GM19463 (cell line): ENCODE measurements at regions not wholly inside any gene's neighbourhood (a gene's known extent, or its start where the extent isn't known, plus 50 kb on each side); places are given as distances from the start of the nearest gene placed in this dataset.

Source experiments
- ATAC-seq: cut with Tn5 transposase; IDR thresholded peaks from one replicate; pipeline ENCODE4 v1.9.1; 2021; ENCODE audit warnings: mild to moderate bottlenecking, moderate library complexity; ENCODE audit not compliant: unreplicated experiment

- no peak for ATAC-seq
Observed at GRCh38 chr14:104290058-104290667, 151.8 kb downstream of the KIF26A start.

GRCh38 chr14:104290756-104291122, 152.4 kb downstream of the KIF26A start:
- no peak for ATAC-seq

DNA sequence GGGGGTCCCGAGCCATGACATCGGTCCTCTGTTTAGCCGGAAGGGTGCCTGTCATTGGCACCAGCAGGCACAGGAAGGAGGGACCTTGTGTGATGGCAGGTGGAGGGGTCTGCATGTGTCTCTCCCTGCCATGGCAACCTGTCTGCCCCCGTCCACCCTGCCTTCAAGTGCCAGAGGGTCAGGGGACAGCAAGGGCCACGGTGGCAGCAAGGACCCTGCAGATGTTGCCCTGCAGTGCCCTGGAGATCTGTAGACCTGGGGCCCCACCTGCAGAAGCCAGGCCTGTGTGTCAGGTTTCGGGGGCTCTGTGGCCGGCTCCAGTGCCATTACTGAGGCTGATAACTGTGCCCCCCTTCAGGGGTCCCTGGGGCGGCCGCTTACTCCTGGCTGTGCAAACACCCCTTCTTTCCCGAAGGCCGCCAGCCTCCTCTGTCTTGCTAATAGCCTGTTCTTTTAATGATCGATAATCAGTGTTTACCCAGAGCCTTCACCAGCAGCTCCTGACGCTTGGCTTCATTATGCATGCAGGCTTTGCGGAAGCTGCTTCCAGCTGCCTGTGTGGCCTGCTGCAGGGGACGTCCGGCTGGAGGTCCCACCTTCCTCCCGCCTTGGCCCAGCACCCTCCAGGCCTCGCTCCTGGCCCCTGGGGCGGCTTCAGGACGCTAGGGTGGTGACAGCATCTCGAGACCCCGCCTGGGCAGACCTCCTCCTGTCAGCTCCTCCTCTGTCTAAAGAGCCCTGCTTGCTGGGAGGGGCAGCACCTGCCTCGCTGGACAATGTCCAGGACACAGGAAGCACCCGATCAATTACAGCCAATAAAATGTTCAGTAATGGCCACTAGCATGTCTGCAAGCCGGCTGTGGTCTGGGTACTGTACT, 153.0 kb downstream of the KIF26A start:
- no peak for ATAC-seq

DNA sequence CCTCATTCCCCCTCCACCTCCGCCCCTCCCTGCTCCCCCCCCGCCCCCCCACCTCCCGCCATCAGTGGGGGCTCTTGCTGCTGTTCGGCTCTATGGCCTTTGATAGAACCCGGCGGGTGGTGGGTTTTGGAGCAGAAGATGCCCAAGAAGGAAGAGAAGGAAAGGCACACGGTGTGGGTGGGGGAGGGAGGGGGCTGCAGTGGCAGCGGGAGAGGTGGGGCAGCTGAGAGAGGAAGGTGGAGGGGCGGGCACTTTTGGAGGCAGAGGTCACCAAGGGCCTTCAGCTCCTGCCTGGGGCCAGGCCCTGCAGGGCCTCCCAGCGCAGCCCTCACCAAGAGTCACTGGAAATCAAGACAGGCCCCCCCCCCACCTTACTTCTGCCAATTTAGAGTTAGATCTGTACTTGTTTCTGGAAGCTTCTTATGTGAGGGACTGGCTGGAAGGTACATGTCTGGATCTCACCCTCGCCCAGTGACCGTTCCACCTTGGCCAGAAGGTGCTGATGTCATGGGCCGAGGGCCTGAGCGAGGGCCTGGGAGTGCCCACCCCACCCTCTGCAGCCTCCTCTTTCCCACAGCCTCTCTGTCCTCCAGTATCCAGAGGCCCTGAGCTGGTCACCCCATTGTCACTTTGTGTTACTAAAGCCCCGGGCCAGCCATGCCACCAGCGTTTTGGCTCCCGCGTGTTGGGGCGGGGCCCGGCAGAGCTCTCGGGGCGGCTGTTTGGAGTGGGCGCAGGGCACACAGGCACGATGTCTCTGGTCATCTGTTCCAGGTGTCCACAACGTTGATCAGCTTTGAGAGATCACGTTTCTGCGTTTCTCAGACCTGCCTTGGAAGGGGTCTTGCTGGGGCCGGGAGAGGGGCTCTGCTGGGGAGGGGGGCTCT, 153.9 kb downstream of the KIF26A start:
- no peak for ATAC-seq

DNA sequence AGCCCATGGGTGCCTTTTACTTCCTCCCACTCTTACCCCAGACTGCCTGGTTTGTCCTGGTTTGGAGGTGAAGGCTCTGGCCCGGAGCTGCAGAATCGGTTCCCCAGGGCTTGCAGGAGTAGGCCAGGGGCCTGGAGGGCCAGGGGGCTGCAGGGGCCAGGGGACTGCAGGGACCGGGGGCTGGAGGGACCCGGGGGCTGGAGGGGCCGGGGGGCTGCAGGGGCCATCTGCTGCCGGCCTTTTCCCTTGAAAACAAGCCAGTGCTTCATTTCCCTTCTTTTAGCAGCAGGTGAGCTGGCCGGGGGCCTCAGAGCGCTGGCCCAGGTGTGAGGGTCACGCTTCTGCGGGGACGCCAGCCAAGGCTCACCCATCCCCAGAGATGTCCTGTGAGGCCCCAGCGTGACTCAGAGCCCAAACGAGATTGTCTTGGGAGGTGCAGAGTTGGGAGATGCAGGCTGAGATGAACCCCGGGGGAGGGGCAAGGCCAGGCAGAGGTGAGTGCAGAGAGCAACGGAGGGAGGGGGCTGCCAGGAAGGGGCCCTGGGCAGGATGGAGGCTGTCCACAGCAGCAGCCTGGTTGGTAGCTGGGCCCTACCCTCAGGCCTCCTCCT, 154.9 kb downstream of the KIF26A start:
- no peak for ATAC-seq

DNA sequence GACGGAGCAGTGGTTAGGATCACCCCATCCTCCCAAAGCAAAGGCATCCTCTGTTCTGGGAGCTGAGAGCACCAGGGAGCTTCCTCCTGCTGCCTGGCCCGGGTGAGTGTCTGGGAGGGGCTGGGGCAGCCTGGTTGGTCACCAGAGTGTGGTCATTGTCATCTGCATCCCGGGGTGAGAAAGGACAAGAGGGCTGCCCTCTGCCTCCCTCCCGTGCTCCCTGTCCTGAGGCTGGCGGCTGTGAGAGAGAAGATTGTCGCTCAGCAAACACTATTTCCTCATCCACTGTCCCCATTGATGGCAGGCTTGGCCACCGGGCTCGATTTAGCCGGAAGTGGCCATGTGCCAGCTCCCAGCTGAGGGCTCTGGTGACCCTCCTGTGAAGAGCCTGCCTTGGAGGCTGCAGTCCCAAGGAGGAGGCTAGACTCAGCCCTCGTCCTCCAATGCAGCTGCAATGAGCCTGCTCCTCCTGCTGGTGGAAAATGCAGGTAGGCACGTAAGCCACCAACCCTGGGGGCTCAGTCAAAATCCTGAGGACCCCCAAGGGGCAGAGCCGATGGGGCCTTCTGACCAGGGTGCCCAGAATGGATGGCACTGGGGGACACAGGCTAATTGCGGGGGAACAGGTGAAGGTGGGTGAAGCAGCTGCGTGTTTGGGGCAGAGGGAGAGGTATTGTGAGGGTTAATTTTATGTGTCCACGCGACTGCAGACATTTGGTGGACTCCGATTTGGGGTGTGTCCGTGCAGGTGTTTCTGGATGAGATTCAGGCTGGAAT, 155.7 kb downstream of the KIF26A start:
- ATAC-seq, result no peak

GRCh38 chr14:104294628-104294982, 156.2 kb downstream of the KIF26A start:
- no peak for ATAC-seq

DNA sequence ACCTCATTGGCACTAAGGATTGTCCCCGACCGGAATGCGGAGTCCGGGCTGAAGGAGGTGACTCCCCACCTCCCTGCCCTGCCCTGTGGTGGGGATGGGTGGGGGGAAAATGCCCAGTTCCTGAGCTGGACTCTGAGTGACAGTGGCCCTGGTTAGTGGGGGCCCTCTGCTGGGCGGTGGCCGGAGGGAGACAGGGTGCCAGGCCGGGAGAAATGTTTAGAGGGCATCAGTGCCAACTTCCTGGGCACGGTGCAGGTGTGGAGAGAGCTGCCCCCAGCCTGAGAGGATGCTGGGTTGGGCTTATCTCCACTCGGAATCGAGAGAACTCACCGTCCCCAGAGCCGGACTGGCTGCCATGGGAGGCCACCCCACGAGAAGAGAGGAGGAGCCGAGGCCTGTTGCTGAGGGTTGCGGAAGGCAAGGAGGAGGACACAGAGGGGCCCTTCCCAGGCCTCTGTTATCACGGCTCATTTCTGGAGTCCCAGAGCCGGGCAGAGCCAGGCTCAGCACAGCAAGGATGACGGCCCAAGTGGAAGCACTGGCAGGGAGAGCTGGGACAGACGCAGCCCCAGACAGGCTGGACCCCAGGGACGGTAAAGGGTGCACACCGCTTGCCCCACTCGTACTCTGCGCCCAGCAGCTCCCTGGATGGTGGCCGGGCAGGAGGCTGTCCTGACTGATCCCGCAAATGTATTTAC, 156.7 kb downstream of the KIF26A start:
- no peak for ATAC-seq

DNA sequence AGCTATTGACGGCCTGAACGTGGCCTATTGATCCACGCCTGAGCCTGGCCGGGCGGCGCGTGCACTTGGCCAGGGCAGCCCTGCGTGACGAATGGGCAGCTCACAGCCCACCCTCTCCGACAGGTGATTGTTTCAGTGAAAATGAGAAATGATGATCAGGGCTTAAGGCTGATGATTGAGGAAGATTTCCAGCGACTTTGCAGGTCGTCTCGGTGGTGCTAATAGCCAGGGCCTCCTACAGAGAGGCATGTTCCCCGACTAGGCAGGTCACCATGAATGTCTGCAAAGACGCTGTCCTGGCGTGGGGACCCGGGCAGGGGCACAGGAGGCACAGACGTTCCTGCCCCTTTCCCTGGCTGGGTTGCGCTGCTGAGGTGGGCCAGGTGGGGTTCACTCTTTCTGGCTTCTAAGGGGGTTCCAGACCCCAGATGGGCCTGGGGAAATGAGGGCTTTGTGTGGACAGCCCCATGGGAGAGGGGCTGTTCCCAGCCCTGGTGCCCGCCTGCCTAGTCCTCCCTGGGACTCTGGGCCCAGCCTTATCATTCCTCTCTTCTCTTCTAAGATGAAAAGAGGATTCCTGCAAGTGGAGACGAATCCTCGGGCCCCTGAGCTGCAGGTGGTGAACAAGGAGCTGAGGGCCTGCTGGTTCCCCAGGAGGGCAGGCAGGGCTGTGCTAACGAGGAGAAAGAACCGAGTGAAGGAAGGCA, 157.4 kb downstream of the KIF26A start:
- no peak for ATAC-seq

DNA sequence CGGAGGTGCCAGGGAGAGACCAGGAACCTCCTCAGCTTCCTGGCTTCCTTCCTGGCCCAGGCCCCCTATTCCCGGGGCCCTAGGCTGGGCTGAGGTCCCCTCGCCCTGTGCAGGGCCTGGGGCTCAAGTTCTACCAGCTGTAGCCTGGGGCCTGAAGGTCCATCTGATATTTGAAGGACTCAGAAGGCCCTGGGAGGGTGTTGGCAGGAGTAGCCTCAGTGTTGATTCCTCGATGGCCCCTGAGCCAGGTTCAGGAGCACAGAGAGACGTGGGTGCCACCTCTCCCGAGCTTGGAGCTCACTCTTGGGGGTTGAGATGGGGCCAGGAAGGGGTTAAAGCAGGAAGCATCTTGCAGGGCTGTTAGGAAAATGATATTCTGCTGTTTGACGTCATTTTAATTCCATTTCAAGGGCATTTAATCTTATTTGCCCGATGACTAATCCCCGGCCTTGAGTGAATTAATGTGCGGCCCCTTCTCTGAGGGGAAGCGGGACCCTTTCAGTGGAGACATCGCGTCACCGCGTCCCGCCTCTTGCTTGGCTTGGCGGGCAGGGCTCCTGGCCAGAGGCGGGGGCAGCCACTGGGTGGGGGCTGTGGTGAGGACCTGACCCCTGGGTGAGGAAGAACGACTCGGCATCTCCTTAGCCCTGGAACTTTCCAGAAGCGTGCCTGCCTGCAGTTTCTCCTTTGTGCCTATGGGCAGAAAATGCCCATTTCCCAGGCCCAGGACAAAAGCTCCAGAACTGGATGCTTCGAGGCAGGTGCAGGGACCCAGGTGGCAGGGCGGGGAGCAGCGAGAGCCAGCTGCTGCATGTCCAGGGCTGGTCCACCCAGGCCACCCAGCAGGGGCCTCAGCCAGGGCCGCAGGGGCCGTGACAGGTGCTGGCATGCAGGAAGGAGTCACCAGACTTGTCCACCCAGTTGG, 158.3 kb downstream of the KIF26A start:
- ATAC-seq, result no peak

- no peak for ATAC-seq
Observed at GRCh38 chr14:104297313-104297704, 158.9 kb downstream of the KIF26A start.

DNA sequence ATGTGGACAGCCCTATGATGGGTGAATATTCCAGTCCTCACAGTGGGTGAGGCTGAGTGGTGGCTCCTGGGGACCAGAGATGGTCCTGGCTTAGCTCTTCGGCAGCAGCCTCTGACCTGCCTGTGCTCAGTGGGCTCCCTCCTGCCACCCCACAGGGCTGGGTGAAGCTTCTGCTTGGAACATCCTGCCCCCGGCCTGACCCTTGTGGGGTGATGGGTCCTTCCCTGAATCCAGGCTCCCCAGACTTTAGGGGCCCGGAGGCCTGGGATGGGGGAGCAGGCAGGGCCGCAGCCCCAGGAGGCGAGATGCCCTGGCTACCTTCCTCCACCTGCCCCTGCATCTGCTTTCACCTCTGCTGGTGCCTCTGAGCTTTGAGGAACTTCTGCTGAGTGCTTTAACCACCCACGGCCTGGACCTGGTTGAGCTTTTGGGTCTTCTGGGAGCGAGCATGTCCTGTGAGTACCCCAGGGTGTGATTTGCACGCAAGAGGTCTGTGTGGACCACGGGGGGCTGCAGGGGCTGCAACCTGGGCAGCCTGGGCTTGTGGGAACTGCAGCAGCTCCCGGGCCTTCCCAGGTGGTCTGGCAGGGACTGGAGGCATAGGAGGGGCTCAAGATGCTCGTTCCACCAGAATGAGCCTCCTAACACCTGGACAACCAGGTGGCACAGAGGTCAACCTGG, 159.5 kb downstream of the KIF26A start:
- ATAC-seq, result no peak

DNA sequence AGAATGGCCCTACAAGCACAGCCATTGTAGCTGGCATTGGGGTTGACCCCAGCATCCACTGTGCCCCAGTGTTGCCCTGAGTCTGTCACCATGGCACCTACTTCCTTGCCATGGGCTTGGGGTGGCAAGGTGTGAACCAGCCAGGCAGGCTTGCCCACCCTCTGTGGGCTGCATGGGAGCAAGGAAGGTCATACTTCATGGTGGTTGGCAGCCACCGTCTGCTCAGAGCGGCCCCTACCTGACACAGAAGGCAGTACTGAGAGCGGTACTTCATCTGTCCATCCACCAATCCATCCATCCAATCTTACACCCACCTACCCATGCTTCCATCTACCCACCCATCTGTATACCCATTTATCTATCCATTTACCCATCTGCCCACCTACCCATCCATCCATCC, 160.1 kb downstream of the KIF26A start:
- ATAC-seq, result no peak

DNA sequence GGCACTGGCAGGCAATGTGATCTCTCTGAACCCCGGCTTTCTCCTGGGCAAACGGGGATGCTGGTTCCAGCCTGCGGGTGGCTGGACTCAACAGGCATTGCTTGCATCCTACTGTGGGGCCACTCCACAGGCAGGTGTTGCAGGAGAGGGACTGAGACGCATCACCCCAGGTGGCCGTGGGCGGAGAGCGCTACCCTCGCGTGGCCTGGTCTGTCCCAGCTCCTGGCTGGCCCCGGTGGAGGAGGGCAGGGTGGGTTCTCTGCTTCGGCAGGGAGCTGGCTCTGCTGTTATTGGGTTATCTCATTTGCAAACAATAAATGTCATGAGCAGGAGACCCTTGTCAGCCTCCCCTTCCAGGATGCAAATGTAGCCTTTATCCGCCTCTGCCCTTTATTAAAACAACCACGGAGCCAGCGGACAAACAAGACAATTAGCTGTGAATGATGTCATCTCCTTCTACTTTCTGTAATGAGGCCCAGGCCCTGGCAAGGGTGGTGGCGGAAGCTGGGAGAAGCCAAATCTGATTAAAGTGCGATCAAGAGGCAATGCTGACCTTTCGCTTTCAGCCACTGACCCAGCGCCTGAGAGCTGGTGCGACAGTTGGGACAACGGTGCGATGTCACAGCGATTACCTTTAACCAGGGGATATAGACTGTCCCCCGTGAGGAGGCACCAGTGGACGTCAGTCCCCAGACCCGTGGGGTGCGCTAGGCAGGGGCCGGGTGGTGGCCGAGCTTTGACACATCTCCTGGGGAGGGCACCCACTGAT, 161.8 kb downstream of the KIF26A start:
- no peak for ATAC-seq

GRCh38 chr14:104301731-104302460, 163.5 kb downstream of the KIF26A start:
- ATAC-seq, result no peak

DNA sequence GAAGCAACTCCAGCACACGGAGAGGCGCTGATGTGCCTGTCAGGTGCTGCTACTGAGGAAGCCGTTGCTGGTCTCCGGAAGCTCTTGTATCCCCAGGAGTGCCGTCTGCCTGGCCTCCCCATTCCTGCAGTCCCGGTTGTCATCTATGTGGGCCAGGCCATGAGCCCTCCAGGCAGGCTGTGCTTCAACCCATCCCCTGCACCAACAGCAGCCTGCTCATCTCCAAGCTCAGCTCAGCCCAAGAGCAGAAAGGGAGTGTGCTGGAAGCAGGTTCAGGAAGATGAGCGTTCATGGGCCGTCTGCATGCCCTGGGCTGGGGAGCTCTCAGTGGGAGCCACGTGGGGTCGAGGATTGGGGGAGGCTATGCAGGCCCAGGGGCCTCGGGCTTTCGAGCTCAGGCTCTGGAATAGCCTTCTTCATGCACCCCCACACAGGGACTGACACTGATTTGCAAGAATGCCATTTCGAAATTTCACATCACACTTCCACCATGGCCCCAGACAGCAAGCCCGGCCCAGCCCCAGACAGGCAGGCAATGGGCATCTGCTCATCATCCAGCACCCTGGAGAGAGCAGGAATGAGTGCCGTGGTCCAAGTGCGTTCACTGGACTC, 164.5 kb downstream of the KIF26A start:
- ATAC-seq, result no peak
